GM08714 (cell line): ENCODE measurements at regions not wholly inside any gene's neighbourhood (a gene's known extent, or its start where the extent isn't known, plus 50 kb on each side); places are given as distances from the start of the nearest gene placed in this dataset.
"Not testable (repeated sequence)": the region's sequence is repeated elsewhere in the genome, so short reads cannot be mapped to it uniquely, and the experiment has no call there.

Experiments
- H3K4me3 ChIP-seq: fragments of 200-500 bp; sonication (Bioruptor generic); 2 replicates; pipeline ENCODE4 v1.5.1; 2014; ENCODE audit warnings: mild to moderate bottlenecking, low read length, inconsistent platforms
- ZNF274 ChIP-seq: IDR thresholded peaks from 2 replicates; pipeline ENCODE4 v1.6.1; 2012; ENCODE audit warnings: mild to moderate bottlenecking, low read depth, low read length

GRCh38 chr14:106733771-106734170, 1207.4 kb downstream of the TMEM121 start:
- H3K4me3 ChIP-seq: no peak overlapping the region
- no peak for TF ChIP-seq ZNF274

- no peak overlapping the region for H3K4me3 ChIP-seq
- TF ChIP-seq ZNF274: no peak
Observed at GRCh38 chr14:106737021-106737420, 1210.6 kb downstream of the TMEM121 start.

GRCh38 chr14:106738075-106738474, 1211.7 kb downstream of the TMEM121 start:
- no peak for TF ChIP-seq ZNF274
- no peak overlapping the region for H3K4me3 ChIP-seq

GRCh38 chr14:106738598-106739258, 1212.3 kb downstream of the TMEM121 start:
- H3K4me3 ChIP-seq: not testable (repeated sequence)

- not testable (repeated sequence) for H3K4me3 ChIP-seq
Observed at GRCh38 chr14:106741086-106741827, 1214.9 kb downstream of the TMEM121 start.

GRCh38 chr14:106745016-106745767, 1218.8 kb downstream of the TMEM121 start:
- H3K4me3 ChIP-seq: not testable (repeated sequence)

- not testable (repeated sequence) for H3K4me3 ChIP-seq
Observed at GRCh38 chr14:106750089-106750488, 1223.7 kb downstream of the TMEM121 start.

- not testable (repeated sequence) for H3K4me3 ChIP-seq
Observed at GRCh38 chr14:106753751-106754150, 1227.4 kb downstream of the TMEM121 start.

GRCh38 chr14:106757444-106757843, 1231.1 kb downstream of the TMEM121 start:
- H3K4me3 ChIP-seq: not testable (repeated sequence)

- H3K4me3 ChIP-seq: not testable (repeated sequence)
Observed at GRCh38 chr14:106761886-106762816, 1235.8 kb downstream of the TMEM121 start.

GRCh38 chr14:106764968-106765369, 1238.6 kb downstream of the TMEM121 start:
- H3K4me3 ChIP-seq: not testable (repeated sequence)

GRCh38 chr14:106766145-106766544, 1239.8 kb downstream of the TMEM121 start:
- no peak for TF ChIP-seq ZNF274
- no peak overlapping the region for H3K4me3 ChIP-seq

- H3K4me3 ChIP-seq: not testable (repeated sequence)
Observed at GRCh38 chr14:106766551-106767277, 1240.3 kb downstream of the TMEM121 start.

GRCh38 chr14:106768230-106768629, 1241.8 kb downstream of the TMEM121 start:
- H3K4me3 ChIP-seq: not testable (repeated sequence)

GRCh38 chr14:106768972-106769700, 1242.8 kb downstream of the TMEM121 start:
- not testable (repeated sequence) for H3K4me3 ChIP-seq

GRCh38 chr14:106770158-106770672, 1243.8 kb downstream of the TMEM121 start:
- H3K4me3 ChIP-seq: not testable (repeated sequence)

- not testable (repeated sequence) for H3K4me3 ChIP-seq
Observed at GRCh38 chr14:106774889-106775480, 1248.6 kb downstream of the TMEM121 start.
